A673 (cell line): ENCODE measurements at regions not wholly inside any gene's neighbourhood (a gene's known extent, or its start where the extent isn't known, plus 50 kb on each side); places are given as distances from the start of the nearest gene placed in this dataset.

Experiments
- BruUV-seq: library from RNA; stranded (reverse); fragments of 400-500 nt; replicated peaks from 2 replicates; lab custom pipeline; 2021; lab: Mats Ljungman, UMichigan
- CTCF ChIA-PET: fragments of 300-600 bp; sonication (Branson Sonifier 250); formaldehyde crosslinking; loops from one replicate; lab custom pipeline; 2022; ENCODE audit warnings: antibody characterized with exemption; lab: Charles Lee
- POLR2A ChIA-PET: fragments of 300-600 bp; sonication (Branson Sonifier 250); formaldehyde crosslinking; loops from one replicate; lab custom pipeline; 2022; ENCODE audit warnings: antibody characterized with exemption; ENCODE audit not compliant: low non-redundant PET; lab: Charles Lee
- DNase-seq: peaks from one replicate; pipeline ENCODE4 v3.0.0-alpha.2; 2015; ENCODE audit warnings: low spot score
- H3K27ac ChIP-seq: fragments of 200-600 bp; sonication (generic); 2 replicates; pipeline ENCODE4 v1.5.1; 2016; ENCODE audit warnings: mixed run types, low read depth, mild to moderate bottlenecking, mixed read lengths, antibody characterized with exemption, low read length; ENCODE audit not compliant: poor library complexity, severe bottlenecking
- H3K27me3 ChIP-seq: fragments of 200-600 bp; sonication (generic); replicated peaks from 2 replicates; pipeline ENCODE4 v1.6.1; 2017; ENCODE audit warnings: mixed run types, low read depth, mild to moderate bottlenecking, mixed read lengths, antibody characterized with exemption, low read length; ENCODE audit not compliant: insufficient read depth, poor library complexity
- H3K36me3 ChIP-seq: fragments of 200-600 bp; sonication (generic); 2 replicates; pipeline ENCODE4 v1.6.1; 2016; ENCODE audit warnings: mixed run types, mild to moderate bottlenecking, mixed read lengths, antibody characterized with exemption, low read length; ENCODE audit not compliant: insufficient read depth, poor library complexity, severe bottlenecking
- H3K4me1 ChIP-seq: fragments of 200-600 bp; sonication (generic); 2 replicates; pipeline ENCODE4 v1.6.1; 2017; ENCODE audit warnings: mixed run types, mild to moderate bottlenecking, mixed read lengths, antibody characterized with exemption, low read length; ENCODE audit not compliant: insufficient read depth, poor library complexity, severe bottlenecking
- H3K4me3 ChIP-seq: fragments of 200-600 bp; sonication (generic); 2 replicates; pipeline ENCODE4 v1.5.1; 2016; ENCODE audit warnings: low read depth, mixed run types, mild to moderate bottlenecking, mixed read lengths, low read length; ENCODE audit not compliant: poor library complexity, severe bottlenecking
- H3K9me3 ChIP-seq: fragments of 200-600 bp; sonication (generic); 2 replicates; pipeline ENCODE4 v1.6.1; 2016; ENCODE audit warnings: mixed run types, low read depth, mild to moderate bottlenecking, mixed read lengths, antibody characterized with exemption, low read length; ENCODE audit not compliant: poor library complexity, severe bottlenecking
- EZH2 ChIP-seq: fragments of 200-600 bp; sonication (generic); IDR thresholded peaks from 2 replicates; pipeline ENCODE4 v1.6.1; 2017; ENCODE audit warnings: borderline replicate concordance, low read depth, mild to moderate bottlenecking, mixed read lengths, antibody characterized with exemption, low read length; ENCODE audit not compliant: poor library complexity, severe bottlenecking
- intact Hi-C: fragments of 100-400 bp; cut with micrococcal nuclease; formaldehyde crosslinking; loops from one replicate; pipeline ENCODE4 v1.10.0; 2022; ENCODE audit not compliant: unreplicated experiment
- TF ChIP-seq, protein P1 (sequence below): fragments of 300-800, 200-600 bp; sonication (generic); conservative IDR thresholded peaks from 2 replicates; pipeline ENCODE4 v1.5.1; 2017; ENCODE audit warnings: low read depth, mild to moderate bottlenecking, antibody characterized with exemption, low read length, moderate library complexity, mixed read lengths

- Histone ChIP-seq H3K9me3 (no peaks in the 10 kb centered on the region), H3K36me3 (no peaks in the 10 kb centered on the region), H3K4me1 (peaks cover 16% of the 10 kb centered on the region), H3K27ac (no peak overlapping the region), H3K4me3 (no peak overlapping the region), H3K27me3 (no peaks in the 10 kb centered on the region)
- CTCF ChIA-PET = no interaction called here
- DNase-seq = no peak
- TF ChIP-seq, protein P1, sequence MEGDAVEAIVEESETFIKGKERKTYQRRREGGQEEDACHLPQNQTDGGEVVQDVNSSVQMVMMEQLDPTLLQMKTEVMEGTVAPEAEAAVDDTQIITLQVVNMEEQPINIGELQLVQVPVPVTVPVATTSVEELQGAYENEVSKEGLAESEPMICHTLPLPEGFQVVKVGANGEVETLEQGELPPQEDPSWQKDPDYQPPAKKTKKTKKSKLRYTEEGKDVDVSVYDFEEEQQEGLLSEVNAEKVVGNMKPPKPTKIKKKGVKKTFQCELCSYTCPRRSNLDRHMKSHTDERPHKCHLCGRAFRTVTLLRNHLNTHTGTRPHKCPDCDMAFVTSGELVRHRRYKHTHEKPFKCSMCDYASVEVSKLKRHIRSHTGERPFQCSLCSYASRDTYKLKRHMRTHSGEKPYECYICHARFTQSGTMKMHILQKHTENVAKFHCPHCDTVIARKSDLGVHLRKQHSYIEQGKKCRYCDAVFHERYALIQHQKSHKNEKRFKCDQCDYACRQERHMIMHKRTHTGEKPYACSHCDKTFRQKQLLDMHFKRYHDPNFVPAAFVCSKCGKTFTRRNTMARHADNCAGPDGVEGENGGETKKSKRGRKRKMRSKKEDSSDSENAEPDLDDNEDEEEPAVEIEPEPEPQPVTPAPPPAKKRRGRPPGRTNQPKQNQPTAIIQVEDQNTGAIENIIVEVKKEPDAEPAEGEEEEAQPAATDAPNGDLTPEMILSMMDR = no peak
- no peak for TF ChIP-seq EZH2
- no TSS peak for BruUV-seq
- intact Hi-C loops = no loop called here
- POLR2A ChIA-PET = no interaction called here
Observed at GRCh38 chr6:14272737-14273085, 155.1 kb downstream of the CD83 start.

GRCh38 chr6:14273191-14273590 lies 155.6 kb downstream of the CD83 start:
- ChIA-PET POLR2A (interaction anchor here (0.6 kb wide), 1 partner anchor 303 kb away, joined by 4 read pairs; no protein-coding TSS in a partner anchor), CTCF (no interaction called here)
- BruUV-seq = no TSS peak

GRCh38 chr6:14274016-14274415 lies 156.4 kb downstream of the CD83 start:
- Histone ChIP-seq H3K27me3 (no peaks in the 10 kb centered on the region), H3K9me3 (no peaks in the 10 kb centered on the region), H3K4me3 (no peak overlapping the region), H3K36me3 (no peaks in the 10 kb centered on the region), H3K4me1 (peaks cover 16% of the 10 kb centered on the region), H3K27ac (no peak overlapping the region)
- intact Hi-C loops = no loop called here
- no TSS peak for BruUV-seq
- DNase-seq = no peak
- TF ChIP-seq, protein P1 = no peak
- TF ChIP-seq EZH2 = no peak
- ChIA-PET POLR2A (no interaction called here), CTCF (no interaction called here)

More at GRCh38 chr6:14273191-14273590, 155.6 kb downstream of the CD83 start:
- no peak for DNase-seq
- no peaks in the 10 kb centered on the region for H3K36me3 ChIP-seq
- H3K4me3 ChIP-seq = no peak overlapping the region
- intact Hi-C loops = no loop called here
- H3K9me3 ChIP-seq = no peaks in the 10 kb centered on the region
- TF ChIP-seq EZH2 = no peak
- TF ChIP-seq, protein P1 = no peak
- H3K27me3 ChIP-seq = no peaks in the 10 kb centered on the region
- peaks cover 16% of the 10 kb centered on the region for H3K4me1 ChIP-seq
- no peak overlapping the region for H3K27ac ChIP-seq
